Activated CD8-positive, alpha-beta T cell treated with anti-CD3 and anti-CD28 coated beads for 36 hours (primary cell): ENCODE measurements at regions not wholly inside any gene's neighbourhood (a gene's known extent, or its start where the extent isn't known, plus 50 kb on each side); places are given as distances from the start of the nearest gene placed in this dataset.

Experiments used
- ATAC-seq: fragments of 200-7000 bp; cut with Tn5 transposase; one replicate; pipeline ENCODE4 v1.10.0; 2021; ENCODE audit warnings: mild to moderate bottlenecking, moderate library complexity
- CTCF ChIA-PET: fragments of 350-600 bp; sonication (Branson Sonifier 250); formaldehyde crosslinking; loops from one replicate; lab custom pipeline; 2021; ENCODE audit warnings: antibody characterized with exemption; lab: Charles Lee
- POLR2A ChIA-PET: fragments of 350-600 bp; sonication (Branson Sonifier 250); formaldehyde crosslinking; loops from one replicate; lab custom pipeline; 2021; ENCODE audit warnings: antibody characterized with exemption; lab: Charles Lee
- DNase-seq: peaks from one replicate; pipeline ENCODE4 v3.0.0-alpha.2; 2020
- H3K27ac Mint-ChIP-seq: one replicate; pipeline ENCODE4 v1.8.0; 2021; ENCODE audit warnings: mild to moderate bottlenecking, mixed read lengths
- H3K27me3 Mint-ChIP-seq: one replicate; pipeline ENCODE4 v1.8.0; 2021; ENCODE audit warnings: mixed read lengths
- H3K36me3 Mint-ChIP-seq: one replicate; pipeline ENCODE4 v1.8.0; 2021; ENCODE audit warnings: low read depth, mixed read lengths
- H3K4me1 Mint-ChIP-seq: one replicate; pipeline ENCODE4 v1.8.0; 2021; ENCODE audit warnings: low read depth, mixed read lengths
- H3K4me3 Mint-ChIP-seq: one replicate; pipeline ENCODE4 v1.8.0; 2021; ENCODE audit warnings: mild to moderate bottlenecking, moderate library complexity, mixed read lengths
- H3K9me3 Mint-ChIP-seq: one replicate; pipeline ENCODE4 v1.8.0; 2021; ENCODE audit warnings: mixed read lengths
- CTCF ChIP-seq: fragments of 200-600 bp; IDR thresholded peaks from one replicate; pipeline ENCODE4 v1.8.0; 2022; ENCODE audit warnings: antibody characterized with exemption, mild to moderate bottlenecking
- intact Hi-C: fragments of 100-400 bp; cut with micrococcal nuclease; formaldehyde crosslinking; loops from one replicate; pipeline ENCODE4 v1.10.0; 2022

GRCh38 chr16:9516444-9516843 is 425.0 kb downstream of the HAPSTR1 start:
- H3K27ac Mint-ChIP-seq, result no peak overlapping the region
- ChIA-PET POLR2A (no interaction called here), CTCF (no interaction called here)
- no peaks in the 10 kb centered on the region for H3K9me3 Mint-ChIP-seq
- H3K4me3 Mint-ChIP-seq, result no peak overlapping the region
- no peaks in the 10 kb centered on the region for H3K4me1 Mint-ChIP-seq
- H3K27me3 Mint-ChIP-seq, result no peaks in the 10 kb centered on the region
- intact Hi-C loops, result no loop called here
- ATAC-seq (no peak), DNase-seq (no peak)
- no peaks in the 10 kb centered on the region for H3K36me3 Mint-ChIP-seq
- no peak for TF ChIP-seq CTCF

- no peaks in the 10 kb centered on the region for H3K36me3 Mint-ChIP-seq
- H3K27me3 Mint-ChIP-seq, result no peaks in the 10 kb centered on the region
- TF ChIP-seq CTCF, result no peak
- no peak overlapping the region for H3K4me3 Mint-ChIP-seq
- intact Hi-C loops, result no loop called here
- no peak overlapping the region for H3K27ac Mint-ChIP-seq
- no peaks in the 10 kb centered on the region for H3K9me3 Mint-ChIP-seq
- POLR2A ChIA-PET, result no interaction called here
- CTCF ChIA-PET, result no interaction called here
- DNase-seq (no peak), ATAC-seq (no peak)
- H3K4me1 Mint-ChIP-seq, result no peaks in the 10 kb centered on the region
Observed at GRCh38 chr16:9518051-9518450, 426.6 kb downstream of the HAPSTR1 start.

- CTCF ChIA-PET, result no interaction called here
- H3K27me3 Mint-ChIP-seq, result no peaks in the 10 kb centered on the region
- H3K9me3 Mint-ChIP-seq, result no peaks in the 10 kb centered on the region
Observed at GRCh38 chr16:9518581-9518980, 427.1 kb downstream of the HAPSTR1 start.

GRCh38 chr16:9521749-9522370 is 430.4 kb downstream of the HAPSTR1 start:
- no peak for DNase-seq
- no peaks in the 10 kb centered on the region for H3K27me3 Mint-ChIP-seq
- CTCF ChIA-PET, result no interaction called here
- POLR2A ChIA-PET, result no interaction called here
- H3K4me1 Mint-ChIP-seq, result no peaks in the 10 kb centered on the region
- TF ChIP-seq CTCF, result no peak
- no peak overlapping the region for H3K4me3 Mint-ChIP-seq
- intact Hi-C loops, result no loop called here
- no peak for ATAC-seq
- no peaks in the 10 kb centered on the region for H3K9me3 Mint-ChIP-seq
- H3K27ac Mint-ChIP-seq, result no peak overlapping the region
- H3K36me3 Mint-ChIP-seq, result no peaks in the 10 kb centered on the region

More at GRCh38 chr16:9518581-9518980, 427.1 kb downstream of the HAPSTR1 start:
- Mint-ChIP-seq H3K27ac (no peak overlapping the region), H3K4me3 (no peak overlapping the region), H3K36me3 (no peaks in the 10 kb centered on the region), H3K4me1 (no peaks in the 10 kb centered on the region)
- ATAC-seq, result no peak
- intact Hi-C loops, result no loop called here
- DNase-seq, result no peak
- TF ChIP-seq CTCF, result no peak
- POLR2A ChIA-PET, result no interaction called here

GRCh38 chr16:9522614-9523013 is 431.2 kb downstream of the HAPSTR1 start:
- Mint-ChIP-seq H3K27me3 (no peaks in the 10 kb centered on the region), H3K9me3 (no peaks in the 10 kb centered on the region), H3K4me1 (no peaks in the 10 kb centered on the region), H3K4me3 (no peak overlapping the region), H3K36me3 (no peaks in the 10 kb centered on the region), H3K27ac (no peak overlapping the region)
- CTCF ChIA-PET, result no interaction called here
- no peak for TF ChIP-seq CTCF
- DNase-seq (no peak), ATAC-seq (no peak)
- intact Hi-C loops, result no loop called here
- POLR2A ChIA-PET, result no interaction called here
